ENCODE measurements at regions not wholly inside any gene's neighbourhood (a gene's known extent, or its start where the extent isn't known, plus 50 kb on each side); places are given as distances from the start of the nearest gene placed in this dataset.
A peak's percentile ranks its signal among the peaks of the same experiment; 100 is the strongest.

DNA sequence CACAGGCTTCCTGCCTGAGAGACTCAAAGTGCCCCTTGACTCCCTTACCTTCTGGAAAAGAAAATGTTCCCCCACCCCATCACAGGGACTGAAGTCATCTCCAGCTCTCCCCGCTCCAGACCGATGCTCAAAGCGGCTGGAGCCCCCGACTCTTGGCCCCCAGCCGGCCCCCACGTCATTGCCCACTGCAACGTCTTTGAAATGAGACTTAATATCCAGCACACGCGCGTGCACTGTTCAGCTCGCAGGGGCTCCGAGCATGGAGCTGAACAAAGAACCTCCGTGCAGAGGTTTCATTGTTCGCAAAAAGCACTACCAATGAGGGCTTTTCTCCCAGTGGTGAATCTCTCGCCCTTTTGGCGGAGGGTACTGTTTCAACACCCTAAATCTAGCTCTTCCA lies 313.4 kb upstream of the SORL1-AS1 start:
- H3K9me2 ChIP-seq (replicated peaks; ENCODE audit: insufficient read depth, low read length) = no peaks in the 10 kb centered on the region
- no peaks in the 10 kb centered on the region for H3F3A ChIP-seq (ENCODE audit: insufficient read depth, low read length)
- H3K27me3 ChIP-seq (replicated peaks; ENCODE audit: insufficient read depth, low read length) = no peaks in the 10 kb centered on the region
- H3K27ac ChIP-seq (ENCODE audit: low read length) = no peak overlapping the region
- H3K4me2 ChIP-seq (ENCODE audit: low read depth, low read length) = no peak overlapping the region
- H3K4me1 ChIP-seq (ENCODE audit: low read length) = 0 out of 2 replicates have a peak, but pooled peaks cover 3% of the 10 kb centered on the region
- TF ChIP-seq, protein P1, sequence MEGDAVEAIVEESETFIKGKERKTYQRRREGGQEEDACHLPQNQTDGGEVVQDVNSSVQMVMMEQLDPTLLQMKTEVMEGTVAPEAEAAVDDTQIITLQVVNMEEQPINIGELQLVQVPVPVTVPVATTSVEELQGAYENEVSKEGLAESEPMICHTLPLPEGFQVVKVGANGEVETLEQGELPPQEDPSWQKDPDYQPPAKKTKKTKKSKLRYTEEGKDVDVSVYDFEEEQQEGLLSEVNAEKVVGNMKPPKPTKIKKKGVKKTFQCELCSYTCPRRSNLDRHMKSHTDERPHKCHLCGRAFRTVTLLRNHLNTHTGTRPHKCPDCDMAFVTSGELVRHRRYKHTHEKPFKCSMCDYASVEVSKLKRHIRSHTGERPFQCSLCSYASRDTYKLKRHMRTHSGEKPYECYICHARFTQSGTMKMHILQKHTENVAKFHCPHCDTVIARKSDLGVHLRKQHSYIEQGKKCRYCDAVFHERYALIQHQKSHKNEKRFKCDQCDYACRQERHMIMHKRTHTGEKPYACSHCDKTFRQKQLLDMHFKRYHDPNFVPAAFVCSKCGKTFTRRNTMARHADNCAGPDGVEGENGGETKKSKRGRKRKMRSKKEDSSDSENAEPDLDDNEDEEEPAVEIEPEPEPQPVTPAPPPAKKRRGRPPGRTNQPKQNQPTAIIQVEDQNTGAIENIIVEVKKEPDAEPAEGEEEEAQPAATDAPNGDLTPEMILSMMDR (IDR thresholded peaks at IDR 0.05; ENCODE audit: low read length) = no peak
- TF ChIP-seq EZH2phosphoT487 (IDR thresholded peaks at IDR 0.05; ENCODE audit: low read length) (no peak), EZH2 (optimal IDR thresholded peaks at IDR 0.05; ENCODE audit: low read depth, low read length) (no peak)
- no peaks in the 10 kb centered on the region for H3K9me3 ChIP-seq (replicated peaks; ENCODE audit: insufficient read depth, low read length)
- H4K20me1 ChIP-seq (ENCODE audit: insufficient read depth, low read length) = no peaks in the 10 kb centered on the region
- H3K9ac ChIP-seq (ENCODE audit: low read length) = no peak overlapping the region
- no peak overlapping the region for H3K4me3 ChIP-seq (ENCODE audit: low read length)
- DNase-seq = no peak
- H3K79me2 ChIP-seq (ENCODE audit: low read length) = no peaks in the 10 kb centered on the region
- H2AFZ ChIP-seq (ENCODE audit: low read length) = no peak overlapping the region
- no peaks in the 10 kb centered on the region for H3K36me3 ChIP-seq (replicated peaks; ENCODE audit: insufficient read depth, low read length)

DNA sequence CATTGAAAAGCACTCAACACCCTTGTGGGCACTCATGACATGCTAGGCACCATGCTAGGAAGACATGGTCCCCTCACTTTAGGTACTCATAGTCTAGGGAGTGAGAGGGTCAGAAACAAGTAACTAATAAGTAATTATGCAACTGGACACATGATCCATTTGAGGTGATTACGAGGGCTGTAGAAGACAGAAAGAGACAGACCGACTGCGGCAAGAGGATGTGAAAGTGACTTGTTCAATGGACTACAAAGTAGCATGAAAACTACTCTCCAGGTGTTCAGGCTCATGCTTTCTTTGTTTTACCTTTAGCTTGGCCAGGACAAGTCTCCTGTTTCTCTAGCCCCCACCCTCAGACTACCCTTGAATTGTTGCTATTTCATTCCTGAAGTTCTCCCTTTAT lies 310.8 kb upstream of the SORL1-AS1 start:
- Histone ChIP-seq H3K36me3 (replicated peaks; ENCODE audit: insufficient read depth, low read length) (no peaks in the 10 kb centered on the region), H3K4me3 (ENCODE audit: low read length) (no peak overlapping the region), H3K9me2 (replicated peaks; ENCODE audit: insufficient read depth, low read length) (no peaks in the 10 kb centered on the region), H3K27me3 (replicated peaks; ENCODE audit: insufficient read depth, low read length) (no peaks in the 10 kb centered on the region), H3F3A (ENCODE audit: insufficient read depth, low read length) (no peaks in the 10 kb centered on the region), H3K9ac (ENCODE audit: low read length) (no peak overlapping the region), H3K27ac (ENCODE audit: low read length) (no peak overlapping the region), H3K79me2 (ENCODE audit: low read length) (no peaks in the 10 kb centered on the region), H3K4me1 (ENCODE audit: low read length) (0 out of 2 replicates have a peak, but pooled peaks cover 3% of the 10 kb centered on the region), H3K4me2 (ENCODE audit: low read depth, low read length) (no peak overlapping the region), H3K9me3 (replicated peaks; ENCODE audit: insufficient read depth, low read length) (no peaks in the 10 kb centered on the region), H2AFZ (ENCODE audit: low read length) (no peak overlapping the region), H4K20me1 (ENCODE audit: insufficient read depth, low read length) (no peaks in the 10 kb centered on the region)
- TF ChIP-seq EZH2phosphoT487 (IDR thresholded peaks at IDR 0.05; ENCODE audit: low read length) (no peak), EZH2 (optimal IDR thresholded peaks at IDR 0.05; ENCODE audit: low read depth, low read length) (no peak)
- TF ChIP-seq, protein P1 (IDR thresholded peaks at IDR 0.05; ENCODE audit: low read length) = no peak
- DNase-seq = peak; percentile 57

DNA sequence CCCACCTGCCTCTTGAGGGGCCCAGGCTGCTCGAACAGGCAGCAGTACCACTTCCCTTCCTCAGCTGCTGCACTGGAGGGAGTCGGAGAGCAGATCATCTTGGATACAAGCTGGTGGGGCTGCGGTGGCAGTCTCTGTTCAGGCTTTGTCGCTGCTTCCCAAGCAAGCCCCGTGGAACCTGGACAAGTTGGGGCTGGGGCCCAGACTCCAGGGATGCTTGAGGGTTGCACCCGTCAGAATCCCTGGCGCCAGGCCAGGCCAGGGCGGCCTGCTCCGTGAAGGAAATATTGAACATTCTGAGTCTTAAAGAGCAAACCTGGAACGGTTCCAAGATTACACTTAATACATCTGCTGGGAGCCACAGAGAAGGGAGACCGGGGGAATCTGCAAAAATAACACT lies 310.1 kb upstream of the SORL1-AS1 start:
- Histone ChIP-seq H3F3A (ENCODE audit: insufficient read depth, low read length) (no peaks in the 10 kb centered on the region), H3K9me2 (replicated peaks; ENCODE audit: insufficient read depth, low read length) (no peaks in the 10 kb centered on the region), H3K79me2 (ENCODE audit: low read length) (no peaks in the 10 kb centered on the region), H3K4me3 (ENCODE audit: low read length) (no peak overlapping the region), H3K9ac (ENCODE audit: low read length) (no peak overlapping the region), H3K36me3 (replicated peaks; ENCODE audit: insufficient read depth, low read length) (no peaks in the 10 kb centered on the region), H3K27ac (ENCODE audit: low read length) (no peak overlapping the region), H2AFZ (ENCODE audit: low read length) (no peak overlapping the region), H3K27me3 (replicated peaks; ENCODE audit: insufficient read depth, low read length) (no peaks in the 10 kb centered on the region), H3K4me1 (ENCODE audit: low read length) (0 out of 2 replicates have a peak, but pooled peaks cover 3% of the 10 kb centered on the region), H3K4me2 (ENCODE audit: low read depth, low read length) (no peak overlapping the region), H4K20me1 (ENCODE audit: insufficient read depth, low read length) (no peaks in the 10 kb centered on the region), H3K9me3 (replicated peaks; ENCODE audit: insufficient read depth, low read length) (no peaks in the 10 kb centered on the region)
- TF ChIP-seq EZH2phosphoT487 (IDR thresholded peaks at IDR 0.05; ENCODE audit: low read length) (no peak), EZH2 (optimal IDR thresholded peaks at IDR 0.05; ENCODE audit: low read depth, low read length) (no peak)
- TF ChIP-seq, protein P1 (IDR thresholded peaks at IDR 0.05; ENCODE audit: low read length) = no peak
- no peak for DNase-seq
